GM23248 (cell line): ENCODE measurements at regions not wholly inside any gene's neighbourhood (a gene's known extent, or its start where the extent isn't known, plus 50 kb on each side); places are given as distances from the start of the nearest gene placed in this dataset.

ENCODE experiments used
- EZH2 ChIP-seq: fragments of 200-600 bp; sonication (generic); IDR thresholded peaks from 2 replicates; pipeline ENCODE4 v1.6.1; 2018; ENCODE audit warnings: antibody characterized with exemption, mild to moderate bottlenecking; ENCODE audit not compliant: insufficient read depth, poor library complexity, severe bottlenecking
- EZH2phosphoT487 ChIP-seq: fragments of 200-600 bp; sonication (generic); IDR thresholded peaks from 2 replicates; pipeline ENCODE4 v1.6.1; 2018; ENCODE audit warnings: antibody characterized with exemption, moderate library complexity, mild to moderate bottlenecking, low read depth; ENCODE audit not compliant: insufficient read depth

- TF ChIP-seq EZH2 (no peak), EZH2phosphoT487 (no peak)
These were observed 199.3 kb upstream of the FAT4 start for GRCh38 chr4:125115476-125115875.
